ENCODE measurements at regions not wholly inside any gene's neighbourhood (a gene's known extent, or its start where the extent isn't known, plus 50 kb on each side); places are given as distances from the start of the nearest gene placed in this dataset.

GRCh38 chr15:35928847-35929246 is 382.9 kb upstream of the DPH6 start:
- no peak for ATAC-seq
- H3K27me3 Mint-ChIP-seq (ENCODE audit: low read depth): no peaks in the 10 kb centered on the region
- no peaks in the 10 kb centered on the region for H3K36me3 Mint-ChIP-seq (ENCODE audit: insufficient read depth)
- no peak for DNase-seq
- no peaks in the 10 kb centered on the region for H3K4me1 Mint-ChIP-seq (ENCODE audit: low read depth)
- H3K4me3 Mint-ChIP-seq: no peak overlapping the region
- H3K9me3 Mint-ChIP-seq: no peaks in the 10 kb centered on the region

DNA sequence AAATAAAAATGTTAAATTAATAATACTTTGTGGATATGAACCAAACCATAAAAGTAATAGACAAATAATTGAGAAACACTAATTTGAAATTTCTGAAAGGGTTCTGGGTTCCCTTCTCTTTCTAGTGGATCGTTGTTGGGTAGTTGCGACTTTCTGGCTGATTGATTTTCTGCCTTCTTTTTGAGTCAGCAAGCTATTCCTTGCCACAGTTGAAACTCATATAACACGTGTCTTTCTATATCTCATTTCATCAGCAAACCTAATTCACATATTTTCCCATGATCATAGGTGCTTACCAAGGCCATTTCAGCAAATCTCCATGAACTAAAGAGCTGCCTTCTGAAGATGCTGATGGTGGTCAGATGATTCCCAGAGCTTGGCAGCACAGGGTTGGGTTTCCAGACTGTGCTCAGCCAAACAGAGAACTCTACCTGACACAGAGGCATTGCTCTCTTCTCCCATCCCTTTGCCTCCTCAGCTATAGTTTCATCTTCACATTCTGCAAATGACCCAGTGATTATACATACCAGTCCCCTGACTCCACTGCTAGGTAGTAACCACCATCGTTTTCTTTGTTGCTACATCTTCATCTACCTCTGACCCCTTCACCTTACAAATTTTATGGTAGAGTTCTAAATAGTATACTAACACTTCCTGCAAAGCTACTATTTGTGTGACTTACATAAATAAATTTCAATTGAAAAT is 383.9 kb upstream of the DPH6 start:
- H3K4me1 Mint-ChIP-seq (ENCODE audit: low read depth): no peaks in the 10 kb centered on the region
- no peaks in the 10 kb centered on the region for H3K27me3 Mint-ChIP-seq (ENCODE audit: low read depth)
- ATAC-seq: no peak
- no peak overlapping the region for H3K4me3 Mint-ChIP-seq
- H3K36me3 Mint-ChIP-seq (ENCODE audit: insufficient read depth): no peaks in the 10 kb centered on the region
- no peak for DNase-seq
- H3K9me3 Mint-ChIP-seq: no peaks in the 10 kb centered on the region

- DNase-seq (no peak), ATAC-seq (no peak)
- Mint-ChIP-seq H3K36me3 (ENCODE audit: insufficient read depth) (no peaks in the 10 kb centered on the region), H3K9me3 (no peaks in the 10 kb centered on the region), H3K27me3 (ENCODE audit: low read depth) (no peaks in the 10 kb centered on the region), H3K4me1 (ENCODE audit: low read depth) (no peaks in the 10 kb centered on the region), H3K4me3 (no peak overlapping the region)
Observed at GRCh38 chr15:35931799-35932341, 385.9 kb upstream of the DPH6 start.

GRCh38 chr15:35932531-35932930 is 386.6 kb upstream of the DPH6 start:
- Mint-ChIP-seq H3K27me3 (ENCODE audit: low read depth) (no peaks in the 10 kb centered on the region), H3K36me3 (ENCODE audit: insufficient read depth) (no peaks in the 10 kb centered on the region), H3K4me1 (ENCODE audit: low read depth) (no peaks in the 10 kb centered on the region), H3K4me3 (no peak overlapping the region), H3K9me3 (no peaks in the 10 kb centered on the region)
- DNase-seq (no peak), ATAC-seq (no peak)

DNA sequence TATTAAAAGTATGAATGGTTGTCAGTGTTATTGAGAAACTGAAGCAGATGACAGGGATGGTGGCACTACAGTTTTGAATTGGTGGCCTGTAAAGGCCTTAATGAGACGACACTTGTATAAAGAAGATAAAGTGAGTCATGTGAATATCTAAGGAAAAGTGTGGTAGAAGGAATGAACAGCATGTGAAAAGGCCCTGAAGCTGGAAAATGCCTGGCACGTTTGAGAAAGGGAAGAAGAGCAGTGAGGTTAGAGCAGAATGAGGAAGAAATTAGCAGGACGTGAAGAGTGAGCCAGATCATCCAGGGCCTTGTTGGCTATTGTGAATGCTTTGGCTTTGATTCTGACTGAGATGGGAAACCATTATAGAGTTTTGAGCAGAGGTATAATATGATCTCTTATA is 387.6 kb upstream of the DPH6 start:
- Mint-ChIP-seq H3K4me1 (ENCODE audit: low read depth) (no peaks in the 10 kb centered on the region), H3K36me3 (ENCODE audit: insufficient read depth) (no peaks in the 10 kb centered on the region), H3K27me3 (ENCODE audit: low read depth) (no peaks in the 10 kb centered on the region), H3K4me3 (no peak overlapping the region), H3K9me3 (no peaks in the 10 kb centered on the region)
- no peak for ATAC-seq
- DNase-seq: no peak

DNA sequence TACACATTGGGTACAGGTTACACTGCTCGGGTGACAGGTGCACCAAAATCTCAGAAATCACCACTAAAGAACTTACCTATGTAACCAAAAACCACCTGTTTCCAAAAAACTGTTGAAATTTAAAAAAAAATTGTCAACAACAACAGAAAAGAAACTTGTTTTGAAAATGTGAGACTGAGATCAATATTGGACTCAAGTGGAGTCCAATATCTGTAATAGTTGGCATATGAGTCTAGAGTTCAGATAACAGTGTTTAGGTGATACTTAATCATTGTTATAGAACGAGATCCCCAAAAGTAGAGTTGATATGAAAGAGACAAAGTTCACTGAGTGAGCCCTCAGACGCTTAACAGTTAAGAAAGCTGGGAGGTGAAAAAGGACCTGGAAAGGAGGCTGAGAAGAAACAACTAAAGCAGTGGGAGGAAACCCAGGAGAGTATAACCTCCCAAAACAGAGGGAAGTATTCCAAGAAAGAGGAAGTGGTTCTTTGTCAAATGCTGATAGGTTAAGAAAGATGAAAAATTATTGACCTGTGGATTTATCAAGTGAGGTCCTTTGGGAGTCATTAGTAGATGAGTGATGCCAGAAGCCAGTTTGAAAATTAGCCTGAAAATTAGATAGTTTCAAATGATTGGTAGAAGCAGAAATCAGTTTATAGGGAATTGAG is 388.6 kb upstream of the DPH6 start:
- Mint-ChIP-seq H3K4me3 (no peak overlapping the region), H3K9me3 (no peaks in the 10 kb centered on the region), H3K36me3 (ENCODE audit: insufficient read depth) (no peaks in the 10 kb centered on the region), H3K27me3 (ENCODE audit: low read depth) (no peaks in the 10 kb centered on the region), H3K4me1 (ENCODE audit: low read depth) (no peaks in the 10 kb centered on the region)
- DNase-seq (no peak), ATAC-seq (no peak)

DNA sequence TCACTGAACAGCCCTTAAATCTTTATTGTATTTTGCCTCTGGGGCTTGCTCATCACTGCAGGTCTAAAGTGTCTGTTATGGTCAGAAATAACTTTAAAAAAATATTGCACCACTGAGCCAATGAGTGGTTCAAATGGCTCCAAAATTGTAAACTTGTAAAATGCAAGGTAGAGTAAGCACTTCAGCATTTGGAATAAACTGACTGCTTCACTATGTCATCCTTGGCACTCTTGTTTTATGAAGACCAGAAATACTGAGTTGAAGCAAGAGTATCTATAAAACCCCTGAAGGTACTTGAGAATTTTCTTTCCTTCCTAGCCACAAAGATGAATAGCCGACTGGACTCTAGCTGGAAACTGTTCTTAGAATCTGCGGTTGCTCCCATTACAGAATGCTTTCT is 390.3 kb upstream of the DPH6 start:
- DNase-seq (no peak), ATAC-seq (no peak)
- Mint-ChIP-seq H3K27me3 (ENCODE audit: low read depth) (no peaks in the 10 kb centered on the region), H3K4me3 (no peak overlapping the region), H3K4me1 (ENCODE audit: low read depth) (no peaks in the 10 kb centered on the region), H3K36me3 (ENCODE audit: insufficient read depth) (no peaks in the 10 kb centered on the region), H3K9me3 (no peaks in the 10 kb centered on the region)

DNA sequence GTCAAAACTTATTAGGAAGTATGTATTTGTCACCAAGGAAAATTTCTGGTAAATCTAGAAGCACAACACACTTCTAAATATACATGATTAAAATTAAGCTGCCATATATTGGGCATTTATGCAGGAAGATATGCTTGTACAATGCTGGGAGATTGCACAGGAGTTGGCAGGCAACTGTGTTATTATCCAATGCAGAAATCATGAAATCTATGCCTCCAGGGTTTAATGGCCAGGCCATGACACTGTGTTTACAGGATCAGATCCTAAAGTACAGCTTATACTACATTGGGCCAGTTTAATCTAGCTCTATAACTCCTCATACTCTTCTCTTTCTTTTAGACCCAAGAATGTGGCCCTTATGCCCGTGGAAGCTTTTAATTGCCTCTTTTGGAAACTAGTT is 391.4 kb upstream of the DPH6 start:
- H3K27me3 Mint-ChIP-seq (ENCODE audit: low read depth): no peaks in the 10 kb centered on the region
- H3K4me1 Mint-ChIP-seq (ENCODE audit: low read depth): no peaks in the 10 kb centered on the region
- H3K4me3 Mint-ChIP-seq: no peak overlapping the region
- DNase-seq (no peak), ATAC-seq (no peak)
- H3K36me3 Mint-ChIP-seq (ENCODE audit: insufficient read depth): no peaks in the 10 kb centered on the region
- no peaks in the 10 kb centered on the region for H3K9me3 Mint-ChIP-seq

DNA sequence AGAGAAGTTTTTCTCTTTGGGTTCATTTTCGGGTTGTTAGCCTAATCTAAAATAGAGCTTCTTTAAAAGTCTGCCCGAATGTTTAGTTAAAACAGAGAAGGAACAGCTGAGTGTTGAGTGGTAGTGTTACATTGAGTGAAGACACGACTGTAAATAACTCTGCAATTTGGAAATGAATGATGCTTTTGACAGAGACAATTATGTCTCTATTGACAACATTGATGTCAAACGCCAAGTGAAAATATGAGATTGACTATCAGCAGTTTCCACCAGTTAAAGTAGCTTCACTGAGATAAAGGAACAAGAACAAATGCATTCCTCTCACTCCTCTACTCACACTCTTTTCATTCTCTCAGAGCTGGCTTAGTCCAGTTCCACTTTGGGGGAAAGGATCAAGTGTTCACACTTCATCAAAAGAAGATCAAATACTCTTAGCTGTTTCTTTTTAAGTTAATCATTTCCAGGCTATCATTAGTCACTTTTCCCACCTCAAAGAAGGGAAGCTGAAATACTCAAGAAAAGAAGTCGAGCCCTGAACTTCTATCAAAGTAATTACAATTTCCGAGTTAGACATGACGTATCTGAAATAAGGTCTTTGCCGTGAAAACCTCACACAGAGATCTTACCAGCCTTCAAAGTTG is 399.1 kb upstream of the DPH6 start:
- Mint-ChIP-seq H3K4me1 (ENCODE audit: low read depth) (no peaks in the 10 kb centered on the region), H3K36me3 (ENCODE audit: insufficient read depth) (no peaks in the 10 kb centered on the region), H3K27me3 (ENCODE audit: low read depth) (no peaks in the 10 kb centered on the region), H3K9me3 (peaks cover 3% of the 10 kb centered on the region), H3K4me3 (no peak overlapping the region)
- DNase-seq (no peak), ATAC-seq (no peak)

GRCh38 chr15:35953424-35953823 is 407.5 kb upstream of the DPH6 start:
- H3K27me3 Mint-ChIP-seq (ENCODE audit: low read depth): peaks cover 3% of the 10 kb centered on the region
- no peak for DNase-seq
- H3K9me3 Mint-ChIP-seq: no peaks in the 10 kb centered on the region
- no peaks in the 10 kb centered on the region for H3K36me3 Mint-ChIP-seq (ENCODE audit: insufficient read depth)
- H3K4me1 Mint-ChIP-seq (ENCODE audit: low read depth): no peaks in the 10 kb centered on the region
- no peak for ATAC-seq
- no peak overlapping the region for H3K4me3 Mint-ChIP-seq

- no peak overlapping the region for H3K4me3 Mint-ChIP-seq
Observed at GRCh38 chr15:35956056-35956455, 410.1 kb upstream of the DPH6 start.

DNA sequence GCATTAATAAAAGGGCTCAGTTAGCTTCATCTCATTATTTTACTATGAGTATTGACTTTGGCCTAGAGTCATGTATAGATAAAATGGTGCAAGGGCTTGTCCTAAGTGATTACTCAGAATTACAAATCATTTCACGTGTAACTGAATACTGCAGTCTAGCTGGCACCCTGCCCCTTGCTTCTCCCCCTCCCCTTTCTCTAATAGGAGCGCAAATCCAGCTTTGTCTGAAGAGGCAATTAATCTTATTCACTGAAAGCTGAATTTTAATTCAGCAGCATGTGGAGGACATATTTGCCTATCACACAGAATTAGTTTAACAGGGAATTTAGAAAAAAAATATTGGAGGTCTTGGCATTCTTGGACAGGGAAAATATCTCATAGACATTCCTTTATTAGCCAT is 412.1 kb upstream of the DPH6 start:
- peaks cover 3% of the 10 kb centered on the region for H3K27me3 Mint-ChIP-seq (ENCODE audit: low read depth)
- H3K36me3 Mint-ChIP-seq (ENCODE audit: insufficient read depth): no peaks in the 10 kb centered on the region
- ATAC-seq: no peak
- H3K4me1 Mint-ChIP-seq (ENCODE audit: low read depth): no peaks in the 10 kb centered on the region
- peaks cover 3% of the 10 kb centered on the region for H3K9me3 Mint-ChIP-seq
- no peak overlapping the region for H3K4me3 Mint-ChIP-seq
- no peak for DNase-seq

More at GRCh38 chr15:35956056-35956455, 410.1 kb upstream of the DPH6 start:
- ATAC-seq: no peak
- peaks cover 3% of the 10 kb centered on the region for H3K27me3 Mint-ChIP-seq (ENCODE audit: low read depth)
- no peaks in the 10 kb centered on the region for H3K9me3 Mint-ChIP-seq
- DNase-seq: no peak
- no peaks in the 10 kb centered on the region for H3K4me1 Mint-ChIP-seq (ENCODE audit: low read depth)
- no peaks in the 10 kb centered on the region for H3K36me3 Mint-ChIP-seq (ENCODE audit: insufficient read depth)

DNA sequence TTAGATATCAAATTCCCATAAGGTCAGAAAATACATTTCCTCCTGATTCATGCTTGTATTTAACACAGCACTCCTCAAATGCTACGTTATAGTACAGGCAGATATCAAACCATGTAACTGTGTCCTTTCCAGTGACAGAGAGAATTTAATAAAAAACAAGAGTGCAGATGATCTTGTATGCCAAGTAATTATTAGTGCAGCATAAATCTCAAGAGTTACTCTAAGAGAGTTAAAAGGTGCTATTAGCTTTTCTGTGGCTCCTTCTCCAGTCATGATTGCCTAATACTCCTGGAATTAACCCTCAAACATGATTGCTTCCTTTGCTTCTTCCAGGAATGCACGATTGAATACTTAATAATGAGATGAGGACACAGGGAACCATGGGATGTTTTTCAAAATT is 413.0 kb upstream of the DPH6 start:
- Mint-ChIP-seq H3K36me3 (ENCODE audit: insufficient read depth) (no peaks in the 10 kb centered on the region), H3K9me3 (peaks cover 3% of the 10 kb centered on the region), H3K4me1 (ENCODE audit: low read depth) (no peaks in the 10 kb centered on the region), H3K4me3 (no peak overlapping the region), H3K27me3 (ENCODE audit: low read depth) (peaks cover 3% of the 10 kb centered on the region)
- no peak for ATAC-seq
- DNase-seq: no peak

DNA sequence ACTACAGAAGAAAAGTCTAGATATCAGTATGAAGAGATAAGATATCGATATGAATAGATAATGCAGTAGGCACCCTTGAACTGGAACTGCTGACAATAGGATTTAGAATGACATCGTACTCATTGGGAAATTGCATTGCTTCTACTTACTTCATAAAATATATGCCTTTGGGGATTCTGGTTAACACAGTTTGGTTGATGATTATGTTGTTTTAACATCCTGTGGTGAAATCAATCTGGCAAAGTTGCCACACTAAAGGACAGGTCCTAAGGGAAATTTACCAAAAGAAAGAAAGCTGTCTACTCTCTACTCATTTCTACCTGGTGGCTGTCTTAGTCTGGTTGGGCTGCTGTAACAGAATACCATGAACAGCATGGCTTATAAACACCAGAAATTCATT is 417.4 kb upstream of the DPH6 start:
- H3K36me3 Mint-ChIP-seq (ENCODE audit: insufficient read depth): no peaks in the 10 kb centered on the region

DNA sequence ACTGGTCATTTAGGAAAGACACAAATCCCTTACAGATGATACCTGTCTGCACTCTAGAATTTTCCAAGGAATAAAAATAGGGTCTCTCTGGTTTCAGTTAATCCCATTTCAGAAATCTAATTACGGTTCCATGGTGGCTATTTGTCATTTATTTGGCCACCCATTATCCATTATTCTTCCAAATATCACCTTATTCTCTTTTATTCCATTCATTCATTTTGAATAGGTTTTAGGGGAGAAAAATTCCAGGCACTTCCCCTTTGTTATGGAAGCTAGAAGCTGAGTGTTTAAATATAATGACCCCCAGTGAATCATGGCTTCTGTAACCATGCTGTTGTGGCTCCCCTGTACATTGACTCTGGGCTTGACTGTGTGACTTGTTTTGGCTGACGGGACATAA is 420.8 kb upstream of the DPH6 start:
- Mint-ChIP-seq H3K4me3 (no peak overlapping the region), H3K36me3 (ENCODE audit: insufficient read depth) (no peaks in the 10 kb centered on the region), H3K27me3 (ENCODE audit: low read depth) (no peaks in the 10 kb centered on the region), H3K9me3 (peaks cover 3% of the 10 kb centered on the region), H3K4me1 (ENCODE audit: low read depth) (no peaks in the 10 kb centered on the region)
- no peak for DNase-seq
- ATAC-seq: no peak

More for the DNA sequence above, 417.4 kb upstream of the DPH6 start:
- Mint-ChIP-seq H3K4me3 (no peak overlapping the region), H3K9me3 (peaks cover 3% of the 10 kb centered on the region), H3K4me1 (ENCODE audit: low read depth) (no peaks in the 10 kb centered on the region), H3K27me3 (ENCODE audit: low read depth) (no peaks in the 10 kb centered on the region)
- ATAC-seq (no peak), DNase-seq (no peak)

Measured in activated T-cell treated with anti-CD3 and anti-CD28 coated beads, Interleukin-2, amount 50 U/mL, for 4 hours (primary cell).